Mesendoderm (in vitro differentiated cells): ENCODE measurements at regions not wholly inside any gene's neighbourhood (a gene's known extent, or its start where the extent isn't known, plus 50 kb on each side); places are given as distances from the start of the nearest gene placed in this dataset.

ENCODE experiments used
- DNase-seq: peaks from one replicate; pipeline ENCODE4 v3.0.0; 2013
- H2AK5ac ChIP-seq: 2 replicates; pipeline ENCODE4 v1.6.1; 2013; ENCODE audit warnings: low read length, inconsistent platforms
- H2BK120ac ChIP-seq: 2 replicates; pipeline ENCODE4 v1.6.1; 2013; ENCODE audit warnings: low read depth, mild to moderate bottlenecking, low read length, moderate library complexity, mixed read lengths
- H2BK15ac ChIP-seq: replicated peaks from 2 replicates; pipeline ENCODE4 v1.6.1; 2013; ENCODE audit warnings: low read depth, mild to moderate bottlenecking, moderate library complexity
- H2BK5ac ChIP-seq: 2 replicates; pipeline ENCODE4 v1.6.1; 2013; ENCODE audit warnings: low read length, inconsistent platforms
- H3K18ac ChIP-seq: 2 replicates; pipeline ENCODE4 v1.6.1; 2013; ENCODE audit warnings: mild to moderate bottlenecking, low read length, mixed read lengths
- H3K23ac ChIP-seq: one replicate; pipeline ENCODE4 v1.6.1; 2013; ENCODE audit warnings: low read length
- H3K27ac ChIP-seq: 2 replicates; pipeline ENCODE4 v1.5.1; 2013; ENCODE audit warnings: low read depth, mild to moderate bottlenecking, inconsistent platforms, low read length, moderate library complexity
- H3K27me3 ChIP-seq: 2 replicates; pipeline ENCODE4 v1.6.1; 2013; ENCODE audit warnings: low read length, control low read depth, mild to moderate bottlenecking, inconsistent platforms; ENCODE audit not compliant: insufficient read depth, poor library complexity
- H3K36me3 ChIP-seq: 2 replicates; pipeline ENCODE4 v1.6.1; 2013; ENCODE audit warnings: low read length, inconsistent platforms; ENCODE audit not compliant: control insufficient read depth, insufficient read depth
- H3K4ac ChIP-seq: one replicate; pipeline ENCODE4 v1.6.1; 2013; ENCODE audit warnings: low read depth, mild to moderate bottlenecking, low read length, moderate library complexity
- H3K4me1 ChIP-seq: 2 replicates; pipeline ENCODE4 v1.6.1; 2013; ENCODE audit warnings: low read depth, low read length, inconsistent platforms; ENCODE audit not compliant: control insufficient read depth
- H3K4me2 ChIP-seq: 2 replicates; pipeline ENCODE4 v1.6.1; 2013; ENCODE audit warnings: low read length
- H3K4me3 ChIP-seq: 2 replicates; pipeline ENCODE4 v1.5.1; 2013; ENCODE audit warnings: mild to moderate bottlenecking, low read length
- H3K56ac ChIP-seq: one replicate; pipeline ENCODE4 v1.6.1; 2013; ENCODE audit warnings: low read length
- H3K79me1 ChIP-seq: 2 replicates; pipeline ENCODE4 v1.6.1; 2013; ENCODE audit warnings: low read length, inconsistent platforms
- H3K79me2 ChIP-seq: 2 replicates; pipeline ENCODE4 v1.6.1; 2013; ENCODE audit warnings: mild to moderate bottlenecking, low read length; ENCODE audit not compliant: control insufficient read depth, insufficient read depth
- H3K9ac ChIP-seq: 2 replicates; pipeline ENCODE4 v1.6.1; 2013; ENCODE audit warnings: low read length, inconsistent platforms
- H4K5ac ChIP-seq: one replicate; pipeline ENCODE4 v1.6.1; 2013; ENCODE audit warnings: low read length
- H4K8ac ChIP-seq: one replicate; pipeline ENCODE4 v1.6.1; 2013; ENCODE audit warnings: low read depth, mild to moderate bottlenecking, control low read depth, low read length, moderate library complexity
- WGBS: extraction: QIAGEN DNeasy Blood & Tissue Kit; methylation state at CpG from one replicate; pipeline ENCODE4 v1.1.7; 2013; ENCODE audit warnings: low lambda C conversion rate, missing lambda C conversion rate; ENCODE audit not compliant: insufficient coverage; ENCODE audit errors: extremely low coverage; 5-methylcytosine and 5-hydroxymethylcytosine counted together

- Histone ChIP-seq H4K5ac (no peak overlapping the region), H3K18ac (no peak overlapping the region), H3K27me3 (no peaks in the 10 kb centered on the region), H3K4me1 (no peaks in the 10 kb centered on the region), H3K4me2 (no peak overlapping the region), H3K79me1 (no peaks in the 10 kb centered on the region), H3K9ac (no peak overlapping the region), H3K4me3 (no peak overlapping the region), H2BK120ac (no peak overlapping the region), H3K79me2 (no peaks in the 10 kb centered on the region), H3K23ac (no peak overlapping the region), H4K8ac (no peak overlapping the region), H3K56ac (no peak overlapping the region), H2AK5ac (no peak overlapping the region), H2BK15ac (no peak overlapping the region), H3K36me3 (no peaks in the 10 kb centered on the region), H3K4ac (no peak overlapping the region), H3K27ac (no peak overlapping the region), H2BK5ac (no peak overlapping the region)
- no peak for DNase-seq
- no CpG with 5 or more reads among the region's 3 CpGs for WGBS
Measured at GRCh38 chr5:90227683-90228082, 181.9 kb downstream of the CETN3 start.

GRCh38 chr5:90226433-90227099, 183.0 kb downstream of the CETN3 start:
- Histone ChIP-seq H3K79me1 (no peaks in the 10 kb centered on the region), H3K27me3 (no peaks in the 10 kb centered on the region), H3K9ac (no peak overlapping the region), H2BK5ac (no peak overlapping the region), H3K56ac (no peak overlapping the region), H2BK120ac (no peak overlapping the region), H4K5ac (no peak overlapping the region), H3K4me1 (no peaks in the 10 kb centered on the region), H2AK5ac (no peak overlapping the region), H2BK15ac (no peak overlapping the region), H3K27ac (no peak overlapping the region), H3K4ac (no peak overlapping the region), H4K8ac (no peak overlapping the region), H3K18ac (no peak overlapping the region), H3K4me2 (no peak overlapping the region), H3K79me2 (no peaks in the 10 kb centered on the region), H3K4me3 (no peak overlapping the region), H3K36me3 (no peaks in the 10 kb centered on the region), H3K23ac (no peak overlapping the region)
- WGBS: no CpG with 5 or more reads among the region's 2 CpGs
- no peak for DNase-seq

GRCh38 chr5:90224342-90224741, 185.2 kb downstream of the CETN3 start:
- Histone ChIP-seq H3K56ac (no peak overlapping the region), H2BK5ac (no peak overlapping the region), H3K23ac (no peak overlapping the region), H3K36me3 (no peaks in the 10 kb centered on the region), H3K18ac (no peak overlapping the region), H3K27me3 (no peaks in the 10 kb centered on the region), H4K5ac (no peak overlapping the region), H3K27ac (no peak overlapping the region), H4K8ac (no peak overlapping the region), H3K4me2 (no peak overlapping the region), H3K79me2 (no peaks in the 10 kb centered on the region), H3K79me1 (no peaks in the 10 kb centered on the region), H2AK5ac (no peak overlapping the region), H3K4ac (no peak overlapping the region), H3K4me3 (no peak overlapping the region), H3K4me1 (no peaks in the 10 kb centered on the region), H2BK15ac (no peak overlapping the region), H2BK120ac (no peak overlapping the region), H3K9ac (no peak overlapping the region)
- DNase-seq: no peak
- WGBS: no CpG with 5 or more reads among the region's 1 CpG

GRCh38 chr5:90223756-90224155, 185.8 kb downstream of the CETN3 start:
- H3K4me3 ChIP-seq: no peak overlapping the region
- H3K4ac ChIP-seq: no peak overlapping the region
- H3K79me2 ChIP-seq: no peaks in the 10 kb centered on the region
- H3K79me1 ChIP-seq: no peaks in the 10 kb centered on the region
- no peak overlapping the region for H4K5ac ChIP-seq
- WGBS: no CpG with 5 or more reads among the region's 2 CpGs
- no peaks in the 10 kb centered on the region for H3K27me3 ChIP-seq
- no peak overlapping the region for H3K9ac ChIP-seq
- H3K18ac ChIP-seq: no peak overlapping the region
- no peak overlapping the region for H3K4me2 ChIP-seq
- H3K27ac ChIP-seq: no peak overlapping the region
- H2BK15ac ChIP-seq: no peak overlapping the region
- H3K56ac ChIP-seq: no peak overlapping the region
- no peak overlapping the region for H3K23ac ChIP-seq
- DNase-seq: no peak
- H2BK5ac ChIP-seq: no peak overlapping the region
- H4K8ac ChIP-seq: no peak overlapping the region
- no peaks in the 10 kb centered on the region for H3K36me3 ChIP-seq
- H2BK120ac ChIP-seq: no peak overlapping the region
- no peaks in the 10 kb centered on the region for H3K4me1 ChIP-seq
- no peak overlapping the region for H2AK5ac ChIP-seq

- no peaks in the 10 kb centered on the region for H3K4me1 ChIP-seq
- no peaks in the 10 kb centered on the region for H3K36me3 ChIP-seq
- no peak overlapping the region for H3K4me2 ChIP-seq
- no peaks in the 10 kb centered on the region for H3K79me2 ChIP-seq
- H3K23ac ChIP-seq: no peak overlapping the region
- no peaks in the 10 kb centered on the region for H3K27me3 ChIP-seq
- H2BK120ac ChIP-seq: no peak overlapping the region
- no peak overlapping the region for H4K8ac ChIP-seq
- no peaks in the 10 kb centered on the region for H3K79me1 ChIP-seq
- no CpG with 5 or more reads among the region's 2 CpGs for WGBS
- H3K9ac ChIP-seq: no peak overlapping the region
- H2BK5ac ChIP-seq: no peak overlapping the region
- no peak overlapping the region for H2BK15ac ChIP-seq
- no peak overlapping the region for H4K5ac ChIP-seq
- no peak overlapping the region for H3K56ac ChIP-seq
- no peak overlapping the region for H3K18ac ChIP-seq
- H3K4me3 ChIP-seq: no peak overlapping the region
- no peak overlapping the region for H3K27ac ChIP-seq
- no peak for DNase-seq
- no peak overlapping the region for H2AK5ac ChIP-seq
- H3K4ac ChIP-seq: no peak overlapping the region
Measured at GRCh38 chr5:90221951-90222350, 187.6 kb downstream of the CETN3 start.

- H4K5ac ChIP-seq: no peak overlapping the region
- no peak overlapping the region for H3K18ac ChIP-seq
- no peak overlapping the region for H3K9ac ChIP-seq
- H3K27ac ChIP-seq: no peak overlapping the region
- no peak overlapping the region for H3K4ac ChIP-seq
- H3K23ac ChIP-seq: no peak overlapping the region
- no peak overlapping the region for H2BK15ac ChIP-seq
- no peaks in the 10 kb centered on the region for H3K27me3 ChIP-seq
- no peak for DNase-seq
- H3K4me1 ChIP-seq: no peaks in the 10 kb centered on the region
- no peak overlapping the region for H2BK120ac ChIP-seq
- WGBS: no CpG with 5 or more reads among the region's 3 CpGs
- H4K8ac ChIP-seq: no peak overlapping the region
- no peaks in the 10 kb centered on the region for H3K79me1 ChIP-seq
- H3K79me2 ChIP-seq: no peaks in the 10 kb centered on the region
- no peaks in the 10 kb centered on the region for H3K36me3 ChIP-seq
- H3K4me3 ChIP-seq: no peak overlapping the region
- no peak overlapping the region for H3K4me2 ChIP-seq
- H2BK5ac ChIP-seq: no peak overlapping the region
- no peak overlapping the region for H3K56ac ChIP-seq
- H2AK5ac ChIP-seq: no peak overlapping the region
Measured at GRCh38 chr5:90220554-90220953, 189.0 kb downstream of the CETN3 start.
